Ovary (tissue), 7 donors: ENCODE measurements at regions not wholly inside any gene's neighbourhood (a gene's known extent, or its start where the extent isn't known, plus 50 kb on each side); places are given as distances from the start of the nearest gene placed in this dataset.

ENCODE experiments used
- DNase-seq, 5 donors: peaks; one replicate each; pipeline ENCODE4 v3.0.0-alpha.2; 2019 to 2020
- H3K27ac ChIP-seq, 2 donors: fragments of 200-600 bp; one replicate each; pipeline versions ENCODE4 v1.5.1 to v1.8.0; 2019 to 2022
- H3K27me3 ChIP-seq: fragments of 200-600 bp; one replicate; pipeline ENCODE4 v1.8.0; 2022
- H3K36me3 ChIP-seq: fragments of 200-600 bp; sonication (generic); one replicate; pipeline ENCODE4 v1.5.1; 2019
- H3K4me1 ChIP-seq: one replicate; pipeline ENCODE4 v1.8.1; 2013; ENCODE audit warnings: mild to moderate bottlenecking, moderate library complexity; ENCODE audit not compliant: insufficient read depth
- H3K4me3 ChIP-seq: fragments of 200-600 bp; sonication (generic); one replicate; pipeline ENCODE4 v1.5.1; 2017
- H3K9me3 ChIP-seq, 2 donors: fragments of 200-600 bp in 1 of 2; sonication (generic) in 1 of 2; one replicate each; pipeline versions ENCODE4 v1.5.1 to v1.8.1; 2013 to 2019; ENCODE audit warnings: mild to moderate bottlenecking in 1 of 2, moderate library complexity in 1 of 2
- EP300 ChIP-seq: sonication (generic); formaldehyde crosslinking; IDR thresholded peaks from one replicate; pipeline ENCODE4 v1.6.1; 2017; ENCODE audit warnings: antibody characterized with exemption
- POLR2A ChIP-seq: fragments of 450-650 bp; IDR thresholded peaks from one replicate; pipeline ENCODE4 v1.6.1; 2017; ENCODE audit warnings: antibody characterized with exemption, mild to moderate bottlenecking, moderate library complexity
- WGBS, 3 donors: extraction: QIAGEN DNeasy Blood & Tissue Kit in 1 of 3; methylation state at CpG; one replicate each; pipeline versions ENCODE4 v1.1.5 to v1.1.7; 2013 to 2017; 5-methylcytosine and 5-hydroxymethylcytosine counted together
- intact Hi-C, 4 donors: fragments of 100-400 bp; cut with DNase I; formaldehyde crosslinking; loops; one replicate each; pipeline versions ENCODE4 v1.11.0 to v1.15.1; 2022 to 2023
- TF ChIP-seq, protein P1 (sequence below), 3 donors: fragments of 450-650 bp in 2 of 3; fragments of 200-600 bp in 1 of 3; IDR thresholded peaks; one replicate each; pipeline versions ENCODE4 v1.5.1 to v1.8.0; 2016 to 2022; ENCODE audit warnings: antibody characterized with exemption in 3 of 3, mild to moderate bottlenecking in 1 of 3
- donor health status: DM: no; HTN: no; CAD: no; lungs with moderate emphysema.
- donor health status: DM: no; HTN: no; CAD: no.
- donor health status: Bipolar disorder and iron deficiency.
- donor health status: DM: no; HTN: no; CAD: no.
- donor health status: DM: yes; HTN: yes; CAD: no.

DNA sequence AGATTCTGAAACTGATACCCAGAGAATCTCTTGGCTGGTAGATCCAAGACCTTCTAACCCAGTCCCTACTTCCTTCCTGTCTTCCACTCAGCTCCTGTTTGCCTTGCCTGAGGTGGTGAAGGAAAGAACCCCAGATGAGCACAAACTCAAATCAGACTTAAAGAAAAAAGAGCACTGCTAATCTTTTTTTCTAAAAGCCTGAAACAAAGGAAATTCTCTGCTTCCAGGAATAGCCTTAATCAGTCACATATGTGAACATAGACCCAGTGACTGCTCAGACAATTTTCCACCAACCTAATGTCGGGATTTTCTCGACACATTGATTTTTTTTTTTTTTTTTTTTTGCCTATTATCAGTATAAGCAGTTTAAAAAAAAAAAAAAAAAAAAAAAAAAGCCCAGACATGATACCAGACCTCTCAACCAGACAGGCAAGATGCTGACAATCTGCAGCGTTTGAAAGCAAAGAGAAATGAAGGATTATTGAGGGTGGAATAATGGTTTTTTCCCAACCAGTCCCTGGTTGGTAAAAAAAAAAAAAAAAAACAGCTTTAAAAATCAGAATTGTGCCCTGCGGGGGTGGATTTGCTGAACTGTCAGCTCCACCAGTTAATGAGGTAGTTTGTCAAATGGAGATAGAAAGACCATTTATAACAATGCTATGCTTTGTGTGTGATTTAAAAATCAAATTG lies 256.8 kb upstream of the RARB start:
- DNase-seq = no peak
- H3K36me3 ChIP-seq = no peaks in the 10 kb centered on the region
- H3K27me3 ChIP-seq = no peaks in the 10 kb centered on the region
- H3K9me3 ChIP-seq = no peaks in the 10 kb centered on the region
- 67 to 76% (median 74%) methylated on average over 4 of the region's 4 CpGs for WGBS, 3 donors
- TF ChIP-seq POLR2A = no peak
- TF ChIP-seq, protein P1, sequence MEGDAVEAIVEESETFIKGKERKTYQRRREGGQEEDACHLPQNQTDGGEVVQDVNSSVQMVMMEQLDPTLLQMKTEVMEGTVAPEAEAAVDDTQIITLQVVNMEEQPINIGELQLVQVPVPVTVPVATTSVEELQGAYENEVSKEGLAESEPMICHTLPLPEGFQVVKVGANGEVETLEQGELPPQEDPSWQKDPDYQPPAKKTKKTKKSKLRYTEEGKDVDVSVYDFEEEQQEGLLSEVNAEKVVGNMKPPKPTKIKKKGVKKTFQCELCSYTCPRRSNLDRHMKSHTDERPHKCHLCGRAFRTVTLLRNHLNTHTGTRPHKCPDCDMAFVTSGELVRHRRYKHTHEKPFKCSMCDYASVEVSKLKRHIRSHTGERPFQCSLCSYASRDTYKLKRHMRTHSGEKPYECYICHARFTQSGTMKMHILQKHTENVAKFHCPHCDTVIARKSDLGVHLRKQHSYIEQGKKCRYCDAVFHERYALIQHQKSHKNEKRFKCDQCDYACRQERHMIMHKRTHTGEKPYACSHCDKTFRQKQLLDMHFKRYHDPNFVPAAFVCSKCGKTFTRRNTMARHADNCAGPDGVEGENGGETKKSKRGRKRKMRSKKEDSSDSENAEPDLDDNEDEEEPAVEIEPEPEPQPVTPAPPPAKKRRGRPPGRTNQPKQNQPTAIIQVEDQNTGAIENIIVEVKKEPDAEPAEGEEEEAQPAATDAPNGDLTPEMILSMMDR (IDR thresholded peaks at IDR 0.05) = no peak
- TF ChIP-seq EP300 = no peak
- no peak overlapping the region for H3K4me3 ChIP-seq
- H3K27ac ChIP-seq = no peak overlapping the region
- H3K4me1 ChIP-seq = no peaks in the 10 kb centered on the region
- intact Hi-C loops = no loop called here

DNA sequence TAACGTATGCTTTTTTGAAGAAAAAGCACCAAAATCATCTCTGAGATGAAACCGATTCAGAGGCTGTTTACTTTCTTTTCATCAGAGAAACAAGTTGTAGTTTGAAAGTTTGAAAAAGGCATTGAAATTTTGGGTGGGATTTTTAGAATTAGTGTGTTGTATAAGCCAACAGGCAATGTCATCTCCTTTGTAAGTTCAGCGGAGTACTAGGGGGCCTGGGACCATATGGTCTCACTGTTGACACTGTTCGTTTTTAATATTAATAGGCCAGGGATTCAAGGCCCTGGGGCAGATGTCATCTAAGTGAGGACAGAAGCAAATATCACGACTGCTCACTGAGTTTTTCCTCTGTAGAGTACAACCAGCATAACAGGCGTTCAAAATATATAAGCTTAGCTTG lies 256.2 kb upstream of the RARB start:
- Histone ChIP-seq H3K27ac (no peak overlapping the region), H3K4me3 (no peak overlapping the region), H3K27me3 (no peaks in the 10 kb centered on the region), H3K36me3 (no peaks in the 10 kb centered on the region), H3K9me3 (no peaks in the 10 kb centered on the region), H3K4me1 (no peaks in the 10 kb centered on the region)
- DNase-seq = no peak
- intact Hi-C loops = no loop called here
- TF ChIP-seq, protein P1 (IDR thresholded peaks at IDR 0.05) = no peak
- TF ChIP-seq EP300 (no peak), POLR2A (no peak)
- 80 to 87% (median 86%) methylated on average over 6 of the region's 6 CpGs for WGBS, 3 donors

DNA sequence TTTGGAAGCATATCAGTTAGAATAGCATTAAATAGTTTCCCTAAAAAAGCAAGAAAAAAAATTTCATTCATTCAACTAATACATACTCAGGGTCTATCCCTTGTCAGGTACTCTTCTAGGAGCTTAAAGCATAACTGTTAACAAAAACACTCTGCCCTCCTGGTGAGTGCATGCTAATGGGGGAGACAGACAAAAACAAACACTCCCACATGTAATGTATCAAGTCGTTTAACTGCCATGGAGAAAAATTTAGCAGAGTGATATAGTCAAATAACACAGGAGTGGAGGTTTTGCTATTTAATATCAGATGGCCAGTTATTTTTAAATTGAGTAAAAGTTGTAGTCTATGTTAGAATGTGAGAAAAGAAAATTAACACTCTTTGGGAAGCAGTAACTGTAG lies 254.5 kb upstream of the RARB start:
- Histone ChIP-seq H3K4me3 (no peak overlapping the region), H3K9me3 (no peaks in the 10 kb centered on the region), H3K4me1 (no peaks in the 10 kb centered on the region), H3K27ac (no peak overlapping the region), H3K27me3 (no peaks in the 10 kb centered on the region), H3K36me3 (no peaks in the 10 kb centered on the region)
- intact Hi-C loops = no loop called here
- no peak for TF ChIP-seq POLR2A
- no peak for TF ChIP-seq EP300
- TF ChIP-seq, protein P1 (IDR thresholded peaks at IDR 0.05) = no peak
- DNase-seq = no peak
- WGBS, 3 donors = 3 to 17% (median 5%) methylated on average over 1 of the region's 1 CpG

DNA sequence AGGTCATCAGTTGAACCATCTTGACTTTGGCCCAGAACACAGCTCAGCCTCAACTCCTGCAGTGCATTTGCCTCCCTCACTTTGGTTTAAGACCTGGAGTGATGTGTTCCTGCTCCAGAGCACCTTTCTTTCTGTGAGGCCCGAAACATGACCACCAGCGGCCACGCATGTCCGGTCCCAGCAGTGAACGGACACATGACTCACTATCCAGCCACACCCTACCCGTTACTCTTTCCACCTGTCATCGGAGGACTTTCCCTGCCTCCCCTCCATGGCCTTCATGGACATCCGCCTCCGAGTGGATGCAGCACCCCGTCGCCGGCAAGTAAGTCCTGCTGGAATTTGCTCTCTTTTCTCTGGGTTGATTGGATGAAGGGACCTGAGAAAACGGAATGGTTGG lies 253.8 kb upstream of the RARB start:
- Histone ChIP-seq H3K27ac (no peak overlapping the region), H3K9me3 (no peaks in the 10 kb centered on the region), H3K36me3 (no peaks in the 10 kb centered on the region), H3K4me3 (no peak overlapping the region), H3K27me3 (no peaks in the 10 kb centered on the region), H3K4me1 (no peaks in the 10 kb centered on the region)
- no peak for DNase-seq
- WGBS, 3 donors = 91 to 95% (median 94%) methylated on average over 13 of the region's 13 CpGs
- intact Hi-C loops = no loop called here
- TF ChIP-seq POLR2A = no peak
- TF ChIP-seq, protein P1 (IDR thresholded peaks at IDR 0.05) = no peak
- no peak for TF ChIP-seq EP300
